ENCODE measurements at regions not wholly inside any gene's neighbourhood (a gene's known extent, or its start where the extent isn't known, plus 50 kb on each side); places are given as distances from the start of the nearest gene placed in this dataset.

DNA sequence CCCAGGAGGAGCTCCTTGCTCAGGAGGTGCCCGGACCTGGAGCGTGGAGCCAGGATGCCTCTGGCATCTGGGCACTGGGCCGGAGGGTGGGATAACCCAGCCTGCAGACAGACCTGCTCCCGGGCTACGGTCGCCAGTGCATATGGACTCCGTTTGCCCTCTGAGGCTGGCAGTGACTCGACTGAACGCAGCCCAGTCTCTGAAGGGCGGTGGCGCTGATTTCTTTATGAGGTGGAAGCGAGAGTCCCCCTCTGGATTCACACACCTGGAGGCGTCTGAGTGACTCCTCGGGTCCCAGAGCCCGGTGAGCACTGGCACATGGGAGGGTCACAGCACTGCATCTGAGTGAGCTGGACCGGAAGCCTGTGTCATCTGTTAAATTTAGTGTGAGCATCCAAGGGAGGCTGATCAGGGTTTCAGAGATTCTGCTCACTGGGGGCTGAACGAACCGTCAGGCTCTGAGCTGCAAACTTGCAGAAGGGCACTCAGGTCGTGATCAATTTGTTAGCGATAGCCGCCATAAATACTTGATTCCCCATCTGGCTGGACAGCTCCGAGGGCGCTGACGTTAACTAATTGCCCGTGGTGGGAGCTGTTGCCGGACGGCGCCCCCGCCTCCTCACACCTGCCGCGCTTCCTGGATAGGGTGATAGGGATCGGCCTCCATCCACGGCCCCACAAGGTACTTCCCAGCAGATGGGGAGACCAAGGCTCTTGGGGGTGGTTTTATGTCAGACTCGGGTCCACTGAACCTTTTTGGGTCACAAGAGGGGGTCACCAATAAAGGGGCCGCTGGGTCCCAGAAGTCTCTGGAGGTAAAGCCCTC is 60.7 kb upstream of the TTC34 start:
- Histone ChIP-seq H3K36me3 (no peaks in the 10 kb centered on the region), H3K27me3 (peaks cover 7 to 32% (median 16%) of the 10 kb centered on the region in 3 donors), H3K27ac (no peak overlapping the region), H3K4me3 (no peak overlapping the region), H3K4me1 (no peaks in the 10 kb centered on the region), H3K9me3 (no peaks in the 10 kb centered on the region)
- in situ Hi-C loops (cut with MboI; ENCODE audit: low sequenced_read_pairs in 4 of 4), result no loop called here
- intact Hi-C loops (cut with DNase I; ENCODE audit: low total_unique reads), result no loop called here
- TF ChIP-seq, protein P1, sequence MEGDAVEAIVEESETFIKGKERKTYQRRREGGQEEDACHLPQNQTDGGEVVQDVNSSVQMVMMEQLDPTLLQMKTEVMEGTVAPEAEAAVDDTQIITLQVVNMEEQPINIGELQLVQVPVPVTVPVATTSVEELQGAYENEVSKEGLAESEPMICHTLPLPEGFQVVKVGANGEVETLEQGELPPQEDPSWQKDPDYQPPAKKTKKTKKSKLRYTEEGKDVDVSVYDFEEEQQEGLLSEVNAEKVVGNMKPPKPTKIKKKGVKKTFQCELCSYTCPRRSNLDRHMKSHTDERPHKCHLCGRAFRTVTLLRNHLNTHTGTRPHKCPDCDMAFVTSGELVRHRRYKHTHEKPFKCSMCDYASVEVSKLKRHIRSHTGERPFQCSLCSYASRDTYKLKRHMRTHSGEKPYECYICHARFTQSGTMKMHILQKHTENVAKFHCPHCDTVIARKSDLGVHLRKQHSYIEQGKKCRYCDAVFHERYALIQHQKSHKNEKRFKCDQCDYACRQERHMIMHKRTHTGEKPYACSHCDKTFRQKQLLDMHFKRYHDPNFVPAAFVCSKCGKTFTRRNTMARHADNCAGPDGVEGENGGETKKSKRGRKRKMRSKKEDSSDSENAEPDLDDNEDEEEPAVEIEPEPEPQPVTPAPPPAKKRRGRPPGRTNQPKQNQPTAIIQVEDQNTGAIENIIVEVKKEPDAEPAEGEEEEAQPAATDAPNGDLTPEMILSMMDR (IDR thresholded peaks at IDR 0.05 in 4 of 5, conservative IDR thresholded peaks at IDR 0.05 in 1 of 5), result no peak
- no peak for TF ChIP-seq POLR2A (IDR thresholded peaks at IDR 0.05)
- ATAC-seq, result no peak
- DNase-seq, result no peak

DNA sequence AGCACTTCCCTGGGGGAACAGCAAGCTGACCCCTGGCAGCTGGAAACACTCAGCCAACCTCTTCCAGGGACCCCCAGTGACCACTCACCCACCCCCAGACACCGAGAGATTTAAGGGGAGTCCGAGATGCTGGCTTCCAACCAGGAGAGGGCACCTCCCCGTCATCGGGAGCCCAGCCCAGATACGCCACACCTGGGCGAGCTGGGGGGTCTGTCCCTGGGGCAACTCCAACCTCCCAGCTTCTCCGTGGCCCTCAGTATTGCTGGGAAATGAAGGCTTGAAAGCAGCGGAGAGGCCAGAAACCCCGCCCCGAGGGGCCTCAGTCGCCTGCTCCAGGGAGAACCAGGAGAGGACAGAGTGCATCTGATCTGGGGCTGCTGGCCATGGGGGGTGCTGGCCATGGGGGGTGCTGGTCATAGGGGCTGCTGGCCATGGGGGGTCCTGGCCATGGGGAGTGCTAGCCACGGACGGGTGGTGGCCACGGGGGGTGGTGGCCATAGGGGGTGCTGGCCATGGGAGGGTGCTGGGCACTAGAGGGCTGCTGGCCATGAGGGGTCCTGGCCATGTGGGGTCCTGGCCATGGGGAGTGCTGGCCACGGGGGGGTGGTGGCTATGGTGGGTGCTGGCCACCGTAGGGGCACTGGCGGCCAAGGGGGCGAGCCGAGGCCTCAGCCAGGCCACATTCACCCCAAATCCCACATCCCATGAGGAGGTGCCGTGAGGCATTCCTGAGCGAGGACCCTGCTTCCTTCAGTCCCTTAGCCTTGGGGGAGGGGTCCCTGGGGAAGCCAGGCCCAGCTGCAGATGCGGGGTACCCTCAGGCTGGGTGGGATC is 61.5 kb upstream of the TTC34 start:
- TF ChIP-seq, protein P1 (IDR thresholded peaks at IDR 0.05 in 4 of 5, conservative IDR thresholded peaks at IDR 0.05 in 1 of 5), result no peak
- TF ChIP-seq POLR2A (IDR thresholded peaks at IDR 0.05), result no peak
- H3K36me3 ChIP-seq, result no peaks in the 10 kb centered on the region
- no peak overlapping the region for H3K4me3 ChIP-seq

DNA sequence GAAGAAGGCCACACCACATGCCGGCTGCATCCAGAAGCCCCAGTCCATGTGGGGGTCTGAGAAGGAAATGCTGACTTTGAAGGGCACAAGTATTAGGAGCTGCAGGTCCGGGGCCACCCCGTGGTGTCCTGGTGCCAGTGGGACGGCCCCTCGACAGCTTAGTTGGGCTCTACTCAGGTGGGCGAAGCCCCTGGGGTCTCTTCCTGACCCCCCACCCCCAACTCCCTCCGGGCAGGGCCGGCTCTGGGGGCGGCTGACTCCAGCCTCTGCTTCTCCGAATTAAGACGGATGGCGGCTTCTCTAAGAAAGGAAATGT is 62.1 kb upstream of the TTC34 start:
- H3K27ac ChIP-seq, result no peak overlapping the region
- H3K27me3 ChIP-seq, result peaks cover 8 to 25% (median 12%) of the 10 kb centered on the region in 3 donors
- H3K4me1 ChIP-seq, result no peaks in the 10 kb centered on the region
- in situ Hi-C loops (cut with MboI; ENCODE audit: low sequenced_read_pairs in 4 of 4) (no loop called here), intact Hi-C loops (cut with DNase I; ENCODE audit: low total_unique reads) (no loop called here)
- DNase-seq (no peak), ATAC-seq (no peak)
- H3K9me3 ChIP-seq, result no peaks in the 10 kb centered on the region
- TF ChIP-seq, protein P1 (IDR thresholded peaks at IDR 0.05 in 4 of 5, conservative IDR thresholded peaks at IDR 0.05 in 1 of 5), result no peak
- no peak for TF ChIP-seq POLR2A (IDR thresholded peaks at IDR 0.05)
- H3K36me3 ChIP-seq, result no peaks in the 10 kb centered on the region
- H3K4me3 ChIP-seq, result no peak overlapping the region

More for the DNA sequence above, 61.5 kb upstream of the TTC34 start:
- ATAC-seq, result no peak
- intact Hi-C loops (cut with DNase I; ENCODE audit: low total_unique reads), result no loop called here
- peaks cover 8 to 25% (median 12%) of the 10 kb centered on the region in 3 donors for H3K27me3 ChIP-seq
- no peak for DNase-seq
- in situ Hi-C loops (cut with MboI; ENCODE audit: low sequenced_read_pairs in 4 of 4), result no loop called here
- H3K27ac ChIP-seq, result no peak overlapping the region
- no peaks in the 10 kb centered on the region for H3K9me3 ChIP-seq
- no peaks in the 10 kb centered on the region for H3K4me1 ChIP-seq

DNA sequence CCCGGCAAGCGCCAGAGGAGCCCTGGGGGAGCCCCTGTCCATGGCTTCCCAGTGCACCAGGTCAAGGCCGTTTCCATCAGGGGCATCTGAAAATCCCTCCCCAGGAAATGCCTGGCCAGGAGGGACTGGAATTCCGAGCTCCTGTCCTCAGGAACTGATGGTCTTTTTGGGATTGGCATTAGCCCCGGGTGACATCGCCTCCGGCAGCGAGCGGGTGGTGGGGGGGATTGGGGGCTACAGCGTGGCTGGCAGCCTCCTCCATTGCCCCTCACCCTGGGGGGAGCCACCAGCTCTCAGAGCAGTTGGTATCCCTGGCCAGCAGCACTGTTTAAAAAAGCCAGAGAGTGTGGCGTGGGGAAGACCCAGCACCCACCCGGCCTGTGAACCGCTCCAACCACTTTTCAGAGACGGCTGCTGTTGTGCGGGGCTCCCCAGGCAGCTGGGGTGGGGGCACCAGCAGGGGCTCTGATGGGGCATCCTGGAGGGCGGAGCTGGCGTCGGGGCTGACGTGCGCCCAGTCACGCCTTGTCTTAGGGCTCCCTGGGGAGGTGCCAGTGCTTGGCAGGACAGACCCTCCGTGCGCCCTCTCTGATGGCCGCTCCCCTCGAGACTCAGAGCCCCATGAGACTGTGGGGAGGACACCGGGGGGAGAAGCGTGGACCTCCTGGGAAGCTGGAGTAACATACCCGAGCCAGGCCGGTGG is 62.9 kb upstream of the TTC34 start:
- H3K36me3 ChIP-seq, result no peaks in the 10 kb centered on the region
- no peak for TF ChIP-seq POLR2A (IDR thresholded peaks at IDR 0.05)
- TF ChIP-seq, protein P1 (IDR thresholded peaks at IDR 0.05 in 4 of 5, conservative IDR thresholded peaks at IDR 0.05 in 1 of 5), result no peak
- ATAC-seq, result no peak
- peaks cover 8 to 25% (median 12%) of the 10 kb centered on the region in 3 donors for H3K27me3 ChIP-seq
- in situ Hi-C loops (cut with MboI; ENCODE audit: low sequenced_read_pairs in 4 of 4), result no loop called here
- no peak for DNase-seq
- no peaks in the 10 kb centered on the region for H3K4me1 ChIP-seq
- no peak overlapping the region for H3K4me3 ChIP-seq
- no peaks in the 10 kb centered on the region for H3K9me3 ChIP-seq
- H3K27ac ChIP-seq, result no peak overlapping the region
- intact Hi-C loops (cut with DNase I; ENCODE audit: low total_unique reads), result no loop called here

All from gastrocnemius medialis (tissue), 4 donors.